ENCODE measurements at regions not wholly inside any gene's neighbourhood (a gene's known extent, or its start where the extent isn't known, plus 50 kb on each side); places are given as distances from the start of the nearest gene placed in this dataset.

GRCh38 chr6:128630213-128630612 is 109.8 kb upstream of the PTPRK start:
- TF ChIP-seq POLR2A (IDR thresholded peaks at IDR 0.05) (no peak), CTCF (IDR thresholded peaks at IDR 0.05) (no peak)

All from thyroid gland (tissue), 4 donors.